ENCODE measurements at regions not wholly inside any gene's neighbourhood (a gene's known extent, or its start where the extent isn't known, plus 50 kb on each side); places are given as distances from the start of the nearest gene placed in this dataset.

- TF ChIP-seq, protein P1, sequence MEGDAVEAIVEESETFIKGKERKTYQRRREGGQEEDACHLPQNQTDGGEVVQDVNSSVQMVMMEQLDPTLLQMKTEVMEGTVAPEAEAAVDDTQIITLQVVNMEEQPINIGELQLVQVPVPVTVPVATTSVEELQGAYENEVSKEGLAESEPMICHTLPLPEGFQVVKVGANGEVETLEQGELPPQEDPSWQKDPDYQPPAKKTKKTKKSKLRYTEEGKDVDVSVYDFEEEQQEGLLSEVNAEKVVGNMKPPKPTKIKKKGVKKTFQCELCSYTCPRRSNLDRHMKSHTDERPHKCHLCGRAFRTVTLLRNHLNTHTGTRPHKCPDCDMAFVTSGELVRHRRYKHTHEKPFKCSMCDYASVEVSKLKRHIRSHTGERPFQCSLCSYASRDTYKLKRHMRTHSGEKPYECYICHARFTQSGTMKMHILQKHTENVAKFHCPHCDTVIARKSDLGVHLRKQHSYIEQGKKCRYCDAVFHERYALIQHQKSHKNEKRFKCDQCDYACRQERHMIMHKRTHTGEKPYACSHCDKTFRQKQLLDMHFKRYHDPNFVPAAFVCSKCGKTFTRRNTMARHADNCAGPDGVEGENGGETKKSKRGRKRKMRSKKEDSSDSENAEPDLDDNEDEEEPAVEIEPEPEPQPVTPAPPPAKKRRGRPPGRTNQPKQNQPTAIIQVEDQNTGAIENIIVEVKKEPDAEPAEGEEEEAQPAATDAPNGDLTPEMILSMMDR (IDR thresholded peaks at IDR 0.05) = no peak
- TF ChIP-seq POLR2A (IDR thresholded peaks at IDR 0.05) (no peak), POLR2AphosphoS5 (IDR thresholded peaks at IDR 0.05) (no peak), EP300 (IDR thresholded peaks at IDR 0.05) (no peak)
Observed at GRCh38 chr9:107931071-107931715, 441.6 kb upstream of the KLF4 start.
